ENCODE measurements at regions not wholly inside any gene's neighbourhood (a gene's known extent, or its start where the extent isn't known, plus 50 kb on each side); places are given as distances from the start of the nearest gene placed in this dataset.

- no peak overlapping the region for H3K4me3 ChIP-seq (ENCODE audit: low read depth, low read length)
- TF ChIP-seq POLR2A (IDR thresholded peaks at IDR 0.05; ENCODE audit: extremely low read depth, insufficient read length) (no peak), MYC (IDR thresholded peaks at IDR 0.05; ENCODE audit: low read depth, low read length) (no peak)
- TF ChIP-seq, protein P1, sequence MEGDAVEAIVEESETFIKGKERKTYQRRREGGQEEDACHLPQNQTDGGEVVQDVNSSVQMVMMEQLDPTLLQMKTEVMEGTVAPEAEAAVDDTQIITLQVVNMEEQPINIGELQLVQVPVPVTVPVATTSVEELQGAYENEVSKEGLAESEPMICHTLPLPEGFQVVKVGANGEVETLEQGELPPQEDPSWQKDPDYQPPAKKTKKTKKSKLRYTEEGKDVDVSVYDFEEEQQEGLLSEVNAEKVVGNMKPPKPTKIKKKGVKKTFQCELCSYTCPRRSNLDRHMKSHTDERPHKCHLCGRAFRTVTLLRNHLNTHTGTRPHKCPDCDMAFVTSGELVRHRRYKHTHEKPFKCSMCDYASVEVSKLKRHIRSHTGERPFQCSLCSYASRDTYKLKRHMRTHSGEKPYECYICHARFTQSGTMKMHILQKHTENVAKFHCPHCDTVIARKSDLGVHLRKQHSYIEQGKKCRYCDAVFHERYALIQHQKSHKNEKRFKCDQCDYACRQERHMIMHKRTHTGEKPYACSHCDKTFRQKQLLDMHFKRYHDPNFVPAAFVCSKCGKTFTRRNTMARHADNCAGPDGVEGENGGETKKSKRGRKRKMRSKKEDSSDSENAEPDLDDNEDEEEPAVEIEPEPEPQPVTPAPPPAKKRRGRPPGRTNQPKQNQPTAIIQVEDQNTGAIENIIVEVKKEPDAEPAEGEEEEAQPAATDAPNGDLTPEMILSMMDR (IDR thresholded peaks at IDR 0.05; ENCODE audit: low read depth, low read length) = no peak
- TF ChIP-seq, protein P2, sequence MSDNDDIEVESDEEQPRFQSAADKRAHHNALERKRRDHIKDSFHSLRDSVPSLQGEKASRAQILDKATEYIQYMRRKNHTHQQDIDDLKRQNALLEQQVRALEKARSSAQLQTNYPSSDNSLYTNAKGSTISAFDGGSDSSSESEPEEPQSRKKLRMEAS (IDR thresholded peaks at IDR 0.05; ENCODE audit: low read depth, low read length) = no peak
- no peak for DNase-seq (ENCODE audit: low read depth)
Measured at GRCh38 chr6:169965657-169966311, 214.4 kb downstream of the ERMARD start.

DNA sequence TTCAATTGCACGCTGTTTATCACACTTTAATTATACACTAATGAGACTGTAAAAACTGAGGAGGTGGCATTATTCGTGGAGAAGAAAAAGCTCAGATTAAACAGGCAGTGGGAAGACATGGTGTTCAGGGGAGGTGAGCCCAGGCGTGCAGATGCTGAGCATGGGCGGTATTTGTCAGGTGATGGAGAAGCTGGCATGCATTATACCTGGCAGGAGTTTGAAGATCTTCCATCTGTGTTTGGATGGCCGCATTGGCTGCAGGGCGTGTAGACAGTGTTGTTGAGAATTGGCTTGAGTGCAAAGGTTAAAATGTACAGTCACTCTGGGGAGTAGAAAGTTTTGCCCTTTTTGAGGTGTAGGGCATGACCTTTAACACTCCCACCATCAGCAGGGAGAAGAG is 213.8 kb downstream of the ERMARD start:
- TF ChIP-seq MYC (IDR thresholded peaks at IDR 0.05; ENCODE audit: low read depth, low read length) (no peak), POLR2A (IDR thresholded peaks at IDR 0.05; ENCODE audit: extremely low read depth, insufficient read length) (no peak)
- TF ChIP-seq, protein P1 (IDR thresholded peaks at IDR 0.05; ENCODE audit: low read depth, low read length) = no peak
- TF ChIP-seq, protein P2 (IDR thresholded peaks at IDR 0.05; ENCODE audit: low read depth, low read length) = no peak
- DNase-seq (ENCODE audit: low read depth) = no peak
- H3K4me3 ChIP-seq (ENCODE audit: low read depth, low read length) = no peak overlapping the region

DNA sequence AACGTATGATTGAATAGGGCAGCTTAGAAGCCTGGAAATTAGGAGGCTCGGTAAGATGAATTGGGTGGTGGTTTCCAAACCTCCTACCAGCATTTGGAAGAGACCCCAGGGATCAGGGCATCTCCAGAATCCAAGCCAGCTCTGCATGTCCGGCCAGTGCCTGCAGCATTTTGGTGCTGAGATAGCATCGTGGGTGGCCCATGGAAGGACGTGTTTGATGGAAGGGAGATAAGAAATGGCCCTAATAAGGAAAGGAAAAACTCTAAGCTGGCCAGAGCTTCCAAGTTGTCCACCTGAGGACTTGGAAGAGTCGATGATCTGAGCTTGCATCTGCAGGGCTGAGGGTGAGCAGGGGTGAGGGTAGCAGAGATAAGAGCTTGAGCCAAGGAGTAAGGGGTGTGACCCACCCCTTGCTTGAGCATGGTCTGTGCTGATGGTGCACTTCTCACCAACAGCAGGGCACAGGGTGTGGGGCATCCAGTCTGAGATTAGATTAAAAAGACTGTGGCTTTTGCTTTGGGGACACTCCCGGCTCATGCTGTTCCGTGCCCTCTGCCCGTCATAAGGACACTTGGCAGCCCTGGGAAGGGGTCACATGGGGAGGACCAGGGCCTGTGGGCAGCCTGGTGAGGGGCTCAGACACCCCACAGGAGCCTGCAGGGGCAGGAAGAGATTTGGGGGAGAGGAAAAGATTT is 213.2 kb downstream of the ERMARD start:
- no peak for DNase-seq (ENCODE audit: low read depth)
- H3K4me3 ChIP-seq (ENCODE audit: low read depth, low read length) = no peak overlapping the region
- TF ChIP-seq MYC (IDR thresholded peaks at IDR 0.05; ENCODE audit: low read depth, low read length) = no peak

DNA sequence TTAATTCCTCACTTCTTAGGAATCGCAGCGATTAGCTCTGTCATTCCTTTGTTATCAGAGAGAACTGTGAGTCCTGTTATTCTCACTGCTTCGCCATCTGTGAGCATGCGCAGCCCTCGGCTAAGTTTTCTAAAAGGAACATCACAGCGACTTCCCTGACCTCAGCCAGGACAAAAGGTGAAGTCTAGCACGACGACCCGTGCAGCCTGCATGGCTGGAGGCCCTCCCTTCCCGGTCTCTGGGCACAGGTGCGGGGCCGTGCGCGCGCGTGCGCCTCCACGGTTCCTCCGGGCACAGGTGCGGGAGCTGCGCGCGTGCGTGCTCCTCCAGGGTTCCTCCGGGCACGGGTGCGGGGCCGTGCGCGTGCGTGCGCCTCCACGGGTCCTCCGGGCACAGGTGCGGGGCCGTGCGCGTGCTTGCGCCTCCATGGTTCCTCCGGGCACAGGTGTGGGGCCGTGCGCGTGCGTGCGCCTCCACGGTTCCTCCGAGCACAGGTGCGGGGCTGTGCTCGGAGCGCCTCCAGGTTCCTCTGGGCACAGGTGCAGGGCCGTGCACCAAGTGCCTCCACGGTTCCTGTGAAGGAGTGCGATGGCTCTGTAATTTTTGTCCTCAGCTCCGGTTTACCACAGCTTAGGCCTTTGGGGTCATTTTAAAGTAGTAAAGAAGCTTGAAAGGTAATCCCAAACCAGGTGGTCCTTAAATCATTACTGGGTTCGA is 212.3 kb downstream of the ERMARD start:
- TF ChIP-seq, protein P2 (IDR thresholded peaks at IDR 0.05; ENCODE audit: low read depth, low read length) = no peak
- TF ChIP-seq POLR2A (IDR thresholded peaks at IDR 0.05; ENCODE audit: extremely low read depth, insufficient read length) (no peak), MYC (IDR thresholded peaks at IDR 0.05; ENCODE audit: low read depth, low read length) (no peak)
- TF ChIP-seq, protein P1 (IDR thresholded peaks at IDR 0.05; ENCODE audit: low read depth, low read length) = no peak
- no peak for DNase-seq (ENCODE audit: low read depth)
- no peak overlapping the region for H3K4me3 ChIP-seq (ENCODE audit: low read depth, low read length)

- no peak overlapping the region for H3K4me3 ChIP-seq (ENCODE audit: low read depth, low read length)
- DNase-seq (ENCODE audit: low read depth) = no peak
- no peak for TF ChIP-seq MYC (IDR thresholded peaks at IDR 0.05; ENCODE audit: low read depth, low read length)
- TF ChIP-seq, protein P2 (IDR thresholded peaks at IDR 0.05; ENCODE audit: low read depth, low read length) = no peak
- TF ChIP-seq, protein P1 (IDR thresholded peaks at IDR 0.05; ENCODE audit: low read depth, low read length) = no peak
- TF ChIP-seq POLR2A (IDR thresholded peaks at IDR 0.05; ENCODE audit: extremely low read depth, insufficient read length) = no peak
Measured at GRCh38 chr6:169962604-169963469, 211.4 kb downstream of the ERMARD start.
